ENCODE measurements at regions not wholly inside any gene's neighbourhood (a gene's known extent, or its start where the extent isn't known, plus 50 kb on each side); places are given as distances from the start of the nearest gene placed in this dataset.

DNA sequence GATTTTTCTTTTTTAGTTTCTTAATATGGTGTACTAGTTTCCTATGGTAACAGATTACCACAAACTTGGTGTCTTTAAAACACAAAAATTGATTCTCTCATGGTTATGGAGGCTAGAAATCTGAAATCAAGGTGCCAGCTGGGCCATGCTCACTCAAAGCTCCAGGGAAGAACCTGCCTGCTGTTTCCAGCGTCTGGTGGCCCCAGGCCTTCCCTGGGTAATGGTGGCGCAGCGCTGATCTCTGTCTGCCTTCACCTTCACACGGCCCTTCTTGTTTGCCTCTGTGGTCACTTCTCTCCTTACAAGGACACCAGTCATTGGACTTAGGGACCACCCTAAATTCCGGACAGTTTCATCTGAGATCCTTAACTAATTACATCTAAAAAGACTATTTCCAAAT, 70.5 kb upstream of the GFPT2 start:
- Histone ChIP-seq H3K36me3 (ENCODE audit: control insufficient read depth in 2 of 3, insufficient read depth in 3 of 3, low read length in 3 of 3) (no peaks in the 10 kb centered on the region), H3K4me1 (ENCODE audit: control insufficient read depth in 2 of 3, insufficient read depth in 2 of 3, low read depth in 1 of 3, low read length in 3 of 3) (peaks cover 0 to 3% (median 0%) of the 10 kb centered on the region in 3 donors), H3K9me3 (ENCODE audit: control insufficient read depth in 2 of 3, insufficient read depth in 1 of 3, low read length in 3 of 3) (no peaks in the 10 kb centered on the region), H3K27ac (ENCODE audit: low read depth in 2 of 2, low read length in 2 of 2) (peak overlapping the region in 1 of 2 donors; percentile 32), H3K9ac (ENCODE audit: low read length in 3 of 3) (no peak overlapping the region), H3K27me3 (ENCODE audit: control insufficient read depth, insufficient read depth, low read length) (no peaks in the 10 kb centered on the region), H3K4me3 (ENCODE audit: low read length in 3 of 3) (no peak overlapping the region)
- DNase-seq (no peak), FAIRE-seq (no peak)
- TF ChIP-seq, protein P1, sequence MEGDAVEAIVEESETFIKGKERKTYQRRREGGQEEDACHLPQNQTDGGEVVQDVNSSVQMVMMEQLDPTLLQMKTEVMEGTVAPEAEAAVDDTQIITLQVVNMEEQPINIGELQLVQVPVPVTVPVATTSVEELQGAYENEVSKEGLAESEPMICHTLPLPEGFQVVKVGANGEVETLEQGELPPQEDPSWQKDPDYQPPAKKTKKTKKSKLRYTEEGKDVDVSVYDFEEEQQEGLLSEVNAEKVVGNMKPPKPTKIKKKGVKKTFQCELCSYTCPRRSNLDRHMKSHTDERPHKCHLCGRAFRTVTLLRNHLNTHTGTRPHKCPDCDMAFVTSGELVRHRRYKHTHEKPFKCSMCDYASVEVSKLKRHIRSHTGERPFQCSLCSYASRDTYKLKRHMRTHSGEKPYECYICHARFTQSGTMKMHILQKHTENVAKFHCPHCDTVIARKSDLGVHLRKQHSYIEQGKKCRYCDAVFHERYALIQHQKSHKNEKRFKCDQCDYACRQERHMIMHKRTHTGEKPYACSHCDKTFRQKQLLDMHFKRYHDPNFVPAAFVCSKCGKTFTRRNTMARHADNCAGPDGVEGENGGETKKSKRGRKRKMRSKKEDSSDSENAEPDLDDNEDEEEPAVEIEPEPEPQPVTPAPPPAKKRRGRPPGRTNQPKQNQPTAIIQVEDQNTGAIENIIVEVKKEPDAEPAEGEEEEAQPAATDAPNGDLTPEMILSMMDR (IDR thresholded peaks at IDR 0.05; ENCODE audit: borderline replicate concordance, extremely low read depth, insufficient read depth) = no peak
- intact Hi-C loops (cut with DNase I) = no loop called here

DNA sequence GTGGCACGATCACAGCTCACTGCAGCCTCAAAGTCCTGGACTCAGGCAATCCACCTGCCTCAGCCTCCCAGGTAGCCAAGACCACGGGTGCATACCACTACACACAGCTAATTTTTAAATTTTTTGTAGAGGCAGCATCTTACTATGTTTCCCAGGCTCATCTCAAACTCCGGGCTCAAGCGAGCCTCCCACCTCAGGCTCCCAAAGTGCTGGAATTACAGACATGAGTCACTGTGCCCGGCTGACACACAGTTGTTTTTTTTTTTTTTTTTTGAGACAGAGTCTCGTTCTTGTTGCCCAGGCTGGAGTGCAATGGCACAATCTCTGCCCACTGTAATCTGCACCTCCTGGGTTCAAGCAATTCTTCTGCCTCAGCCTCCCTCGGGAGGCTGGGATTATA, 70.1 kb upstream of the CNOT6 start:
- FAIRE-seq (no peak), DNase-seq (no peak)

DNA sequence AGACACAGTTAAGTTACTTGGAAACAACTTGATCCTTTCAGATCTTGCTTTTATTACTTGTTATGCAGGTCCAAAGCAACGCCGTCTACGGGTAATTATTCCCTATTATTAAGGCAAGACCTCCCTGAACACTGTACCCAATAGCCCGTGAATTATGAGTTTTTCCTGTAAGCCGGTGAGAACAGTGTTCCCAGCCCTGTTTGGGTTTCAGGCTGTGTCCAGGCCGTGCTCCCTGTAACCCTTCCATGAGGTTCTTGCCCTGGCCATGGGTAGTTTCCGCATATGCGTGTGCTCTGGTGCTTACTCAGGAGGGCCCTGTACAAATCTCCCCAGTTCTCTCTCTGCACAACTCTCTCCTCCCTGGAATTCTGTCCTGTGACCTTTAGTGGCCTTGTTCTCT, 65.6 kb upstream of the CNOT6 start:
- Histone ChIP-seq H3K4me3 (ENCODE audit: low read length in 3 of 3) (no peak overlapping the region), H3K9me3 (ENCODE audit: control insufficient read depth in 2 of 3, insufficient read depth in 1 of 3, low read length in 3 of 3) (no peaks in the 10 kb centered on the region), H3K36me3 (ENCODE audit: control insufficient read depth in 2 of 3, insufficient read depth in 3 of 3, low read length in 3 of 3) (no peaks in the 10 kb centered on the region), H3K9ac (ENCODE audit: low read length in 3 of 3) (no peak overlapping the region), H3K4me1 (ENCODE audit: control insufficient read depth in 2 of 3, insufficient read depth in 2 of 3, low read depth in 1 of 3, low read length in 3 of 3) (peaks cover 0 to 3% (median 0%) of the 10 kb centered on the region in 3 donors), H3K27me3 (ENCODE audit: control insufficient read depth, insufficient read depth, low read length) (no peaks in the 10 kb centered on the region), H3K27ac (ENCODE audit: low read depth in 2 of 2, low read length in 2 of 2) (no peak overlapping the region)
- TF ChIP-seq, protein P1 (IDR thresholded peaks at IDR 0.05; ENCODE audit: borderline replicate concordance, extremely low read depth, insufficient read depth) = no peak
- peak in 2 of 5 donors; percentile 50 to 62 for DNase-seq
- intact Hi-C loops (cut with DNase I) = no loop called here
- FAIRE-seq = no peak

More for the DNA sequence above, 70.1 kb upstream of the CNOT6 start:
- Histone ChIP-seq H3K36me3 (ENCODE audit: control insufficient read depth in 2 of 3, insufficient read depth in 3 of 3, low read length in 3 of 3) (no peaks in the 10 kb centered on the region), H3K4me3 (ENCODE audit: low read length in 3 of 3) (no peak overlapping the region), H3K9me3 (ENCODE audit: control insufficient read depth in 2 of 3, insufficient read depth in 1 of 3, low read length in 3 of 3) (no peaks in the 10 kb centered on the region), H3K27ac (ENCODE audit: low read depth in 2 of 2, low read length in 2 of 2) (no peak overlapping the region), H3K9ac (ENCODE audit: low read length in 3 of 3) (no peak overlapping the region), H3K27me3 (ENCODE audit: control insufficient read depth, insufficient read depth, low read length) (no peaks in the 10 kb centered on the region), H3K4me1 (ENCODE audit: control insufficient read depth in 2 of 3, insufficient read depth in 2 of 3, low read depth in 1 of 3, low read length in 3 of 3) (peaks cover 0 to 3% (median 0%) of the 10 kb centered on the region in 3 donors)
- TF ChIP-seq, protein P1 (IDR thresholded peaks at IDR 0.05; ENCODE audit: borderline replicate concordance, extremely low read depth, insufficient read depth) = no peak
- intact Hi-C loops (cut with DNase I) = no loop called here

DNA sequence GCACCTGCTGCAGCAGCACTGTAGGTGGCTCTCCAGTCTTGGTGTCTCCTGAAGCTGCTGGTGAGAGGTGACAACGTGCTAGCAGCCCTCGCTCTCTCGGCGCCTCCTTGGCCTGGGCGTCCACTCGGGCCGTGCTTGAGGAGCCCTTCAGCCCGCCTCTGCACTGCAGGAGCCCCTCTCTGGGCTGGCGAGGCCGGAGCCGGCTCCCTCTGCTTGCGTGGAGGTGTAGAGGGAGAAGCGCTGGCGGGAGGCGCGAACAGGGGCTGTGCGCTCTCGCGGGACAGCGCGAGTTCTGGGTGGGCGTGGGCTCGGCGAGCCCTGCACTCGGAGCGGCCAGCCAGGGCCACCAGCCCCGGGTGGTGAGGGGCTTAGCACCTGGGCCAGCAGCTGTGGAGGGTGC, 62.2 kb upstream of the CNOT6 start:
- Histone ChIP-seq H3K9ac (ENCODE audit: low read length in 3 of 3) (no peak overlapping the region), H3K9me3 (ENCODE audit: control insufficient read depth in 2 of 3, insufficient read depth in 1 of 3, low read length in 3 of 3) (no peaks in the 10 kb centered on the region), H3K36me3 (ENCODE audit: control insufficient read depth in 2 of 3, insufficient read depth in 3 of 3, low read length in 3 of 3) (no peaks in the 10 kb centered on the region), H3K27me3 (ENCODE audit: control insufficient read depth, insufficient read depth, low read length) (no peaks in the 10 kb centered on the region), H3K4me3 (ENCODE audit: low read length in 3 of 3) (no peak overlapping the region), H3K27ac (ENCODE audit: low read depth in 2 of 2, low read length in 2 of 2) (no peak overlapping the region), H3K4me1 (ENCODE audit: control insufficient read depth in 2 of 3, insufficient read depth in 2 of 3, low read depth in 1 of 3, low read length in 3 of 3) (peaks cover 0 to 3% (median 0%) of the 10 kb centered on the region in 3 donors)
- DNase-seq (no peak), FAIRE-seq (no peak)
- intact Hi-C loops (cut with DNase I) = no loop called here
- TF ChIP-seq, protein P1 (IDR thresholded peaks at IDR 0.05; ENCODE audit: borderline replicate concordance, extremely low read depth, insufficient read depth) = no peak
